Astrocyte (in vitro differentiated cells and primary cell): ENCODE measurements at regions not wholly inside any gene's neighbourhood (a gene's known extent, or its start where the extent isn't known, plus 50 kb on each side); places are given as distances from the start of the nearest gene placed in this dataset.

ENCODE experiments used
- CTCF ChIP-seq: IDR thresholded peaks from 2 replicates; pipeline ENCODE4 v1.5.1; 2011; ENCODE audit warnings: low read depth, mild to moderate bottlenecking, inconsistent platforms, low read length, moderate library complexity; ENCODE audit not compliant: insufficient read depth
- EZH2 ChIP-seq: IDR thresholded peaks from 2 replicates; pipeline ENCODE4 v1.6.1; 2012; ENCODE audit warnings: mild to moderate bottlenecking, low read length, inconsistent platforms; ENCODE audit not compliant: insufficient read depth

- TF ChIP-seq CTCF (no peak), EZH2 (no peak)
Measured at GRCh38 chr5:152314196-152314829, 90.8 kb downstream of the NMUR2 start.
